Upper lobe of left lung (tissue), 6 donors: ENCODE measurements at regions not wholly inside any gene's neighbourhood (a gene's known extent, or its start where the extent isn't known, plus 50 kb on each side); places are given as distances from the start of the nearest gene placed in this dataset.

Source experiments
- ATAC-seq, 2 donors: fragments of 200-7000 bp; cut with Tn5 transposase; one replicate each; pipeline ENCODE4 v1.9.1; 2022; ENCODE audit warnings: mild to moderate bottlenecking in 2 of 2, moderate library complexity in 2 of 2; ENCODE audit not compliant: low FRiP score in 2 of 2
- DNase-seq, 2 donors: peaks; one replicate each; pipeline ENCODE4 v3.0.0-alpha.2; 2019 to 2020
- H3K27ac ChIP-seq, 4 donors: fragments of 200-600 bp; sonication (generic); one replicate each; pipeline ENCODE4 v1.5.1; 2016 to 2019
- H3K27me3 ChIP-seq, 4 donors: fragments of 200-600 bp; sonication (generic); one replicate each; pipeline ENCODE4 v1.5.1; 2017 to 2019
- H3K36me3 ChIP-seq, 4 donors: fragments of 200-600 bp; sonication (generic); one replicate each; pipeline ENCODE4 v1.5.1; 2016 to 2019
- H3K4me1 ChIP-seq, 4 donors: fragments of 200-600 bp; sonication (generic); one replicate each; pipeline ENCODE4 v1.5.1; 2018 to 2019
- H3K4me3 ChIP-seq, 4 donors: fragments of 200-600 bp; sonication (generic); one replicate each; pipeline ENCODE4 v1.5.1; 2017 to 2019; ENCODE audit warnings: mild to moderate bottlenecking in 2 of 4, moderate library complexity in 1 of 4
- H3K9me3 ChIP-seq, 4 donors: fragments of 200-600 bp; sonication (generic); one replicate each; pipeline ENCODE4 v1.5.1; 2018 to 2019
- EP300 ChIP-seq, 4 donors: sonication (generic); formaldehyde crosslinking; IDR thresholded peaks; one replicate each; pipeline ENCODE4 v1.5.1; 2017; ENCODE audit warnings: antibody characterized with exemption in 4 of 4, control low read depth in 2 of 4
- POLR2A ChIP-seq, 4 donors: fragments of 450-650 bp; IDR thresholded peaks; one replicate each; pipeline ENCODE4 v1.5.1; 2016 to 2017; ENCODE audit warnings: antibody characterized with exemption in 4 of 4, mild to moderate bottlenecking in 2 of 4
- POLR2AphosphoS5 ChIP-seq, 2 donors: sonication (generic); formaldehyde crosslinking; IDR thresholded peaks; one replicate each; pipeline ENCODE4 v1.5.1; 2017; ENCODE audit warnings: antibody characterized with exemption in 2 of 2
- WGBS, 2 donors: methylation state at CpG; one replicate each; pipeline ENCODE4 v1.1.5; 2017 to 2018; 5-methylcytosine and 5-hydroxymethylcytosine counted together
- TF ChIP-seq, protein P1 (sequence below), 6 experiments: fragments of 450-650 bp in 4 of 6; fragments of 200-600 bp in 2 of 6; sonication (generic) in 2 of 6; IDR thresholded peaks; one replicate each; pipeline ENCODE4 v1.5.1; 2016 to 2019; ENCODE audit warnings: antibody characterized with exemption in 6 of 6
- donor health status: DM: no; HTN: no; CAD: no; lungs with moderate emphysema.
- donor health status: DM: no; HTN: yes; CAD: no; lungs with severe emphysema.

- Histone ChIP-seq H3K9me3 (no peaks in the 10 kb centered on the region), H3K4me1 (no peaks in the 10 kb centered on the region), H3K27ac (no peak overlapping the region), H3K27me3 (no peaks in the 10 kb centered on the region), H3K36me3 (no peaks in the 10 kb centered on the region), H3K4me3 (no peak overlapping the region)
- ATAC-seq = peak in 1 of 2 donors; percentile 8
- WGBS, 2 donors = 81 to 83% methylated on average over 2 of the region's 2 CpGs
- TF ChIP-seq, protein P1, sequence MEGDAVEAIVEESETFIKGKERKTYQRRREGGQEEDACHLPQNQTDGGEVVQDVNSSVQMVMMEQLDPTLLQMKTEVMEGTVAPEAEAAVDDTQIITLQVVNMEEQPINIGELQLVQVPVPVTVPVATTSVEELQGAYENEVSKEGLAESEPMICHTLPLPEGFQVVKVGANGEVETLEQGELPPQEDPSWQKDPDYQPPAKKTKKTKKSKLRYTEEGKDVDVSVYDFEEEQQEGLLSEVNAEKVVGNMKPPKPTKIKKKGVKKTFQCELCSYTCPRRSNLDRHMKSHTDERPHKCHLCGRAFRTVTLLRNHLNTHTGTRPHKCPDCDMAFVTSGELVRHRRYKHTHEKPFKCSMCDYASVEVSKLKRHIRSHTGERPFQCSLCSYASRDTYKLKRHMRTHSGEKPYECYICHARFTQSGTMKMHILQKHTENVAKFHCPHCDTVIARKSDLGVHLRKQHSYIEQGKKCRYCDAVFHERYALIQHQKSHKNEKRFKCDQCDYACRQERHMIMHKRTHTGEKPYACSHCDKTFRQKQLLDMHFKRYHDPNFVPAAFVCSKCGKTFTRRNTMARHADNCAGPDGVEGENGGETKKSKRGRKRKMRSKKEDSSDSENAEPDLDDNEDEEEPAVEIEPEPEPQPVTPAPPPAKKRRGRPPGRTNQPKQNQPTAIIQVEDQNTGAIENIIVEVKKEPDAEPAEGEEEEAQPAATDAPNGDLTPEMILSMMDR (IDR thresholded peaks at IDR 0.05) = no peak
- TF ChIP-seq POLR2AphosphoS5 (IDR thresholded peaks at IDR 0.05) = no peak
- TF ChIP-seq EP300 (IDR thresholded peaks at IDR 0.05) = no peak
- TF ChIP-seq POLR2A (IDR thresholded peaks at IDR 0.05) = no peak
- DNase-seq = no peak
Measured at GRCh38 chr3:67876261-67876660, 221.8 kb upstream of the SUCLG2 start.

- ATAC-seq = no peak
- WGBS, 2 donors = 69 to 83% methylated on average over 3 of the region's 3 CpGs
- no peaks in the 10 kb centered on the region for H3K4me1 ChIP-seq
Measured at GRCh38 chr3:67875858-67876257, 221.4 kb upstream of the SUCLG2 start.

GRCh38 chr3:67875338-67875737 lies 220.9 kb upstream of the SUCLG2 start:
- DNase-seq = no peak
- 72 to 80% methylated on average over 4 of the region's 4 CpGs for WGBS, 2 donors
- Histone ChIP-seq H3K36me3 (no peaks in the 10 kb centered on the region), H3K4me1 (no peaks in the 10 kb centered on the region), H3K27ac (no peak overlapping the region), H3K9me3 (no peaks in the 10 kb centered on the region), H3K4me3 (no peak overlapping the region), H3K27me3 (no peaks in the 10 kb centered on the region)
- TF ChIP-seq, protein P1 (IDR thresholded peaks at IDR 0.05) = no peak
- TF ChIP-seq EP300 (IDR thresholded peaks at IDR 0.05) (no peak), POLR2AphosphoS5 (IDR thresholded peaks at IDR 0.05) (no peak), POLR2A (IDR thresholded peaks at IDR 0.05) (no peak)
- ATAC-seq = no peak

More at GRCh38 chr3:67875858-67876257, 221.4 kb upstream of the SUCLG2 start:
- Histone ChIP-seq H3K9me3 (no peaks in the 10 kb centered on the region), H3K27ac (no peak overlapping the region), H3K4me3 (no peak overlapping the region), H3K36me3 (no peaks in the 10 kb centered on the region), H3K27me3 (no peaks in the 10 kb centered on the region)
- DNase-seq = no peak
- TF ChIP-seq POLR2AphosphoS5 (IDR thresholded peaks at IDR 0.05) (no peak), EP300 (IDR thresholded peaks at IDR 0.05) (no peak), POLR2A (IDR thresholded peaks at IDR 0.05) (no peak)
- TF ChIP-seq, protein P1 (IDR thresholded peaks at IDR 0.05) = no peak

DNA sequence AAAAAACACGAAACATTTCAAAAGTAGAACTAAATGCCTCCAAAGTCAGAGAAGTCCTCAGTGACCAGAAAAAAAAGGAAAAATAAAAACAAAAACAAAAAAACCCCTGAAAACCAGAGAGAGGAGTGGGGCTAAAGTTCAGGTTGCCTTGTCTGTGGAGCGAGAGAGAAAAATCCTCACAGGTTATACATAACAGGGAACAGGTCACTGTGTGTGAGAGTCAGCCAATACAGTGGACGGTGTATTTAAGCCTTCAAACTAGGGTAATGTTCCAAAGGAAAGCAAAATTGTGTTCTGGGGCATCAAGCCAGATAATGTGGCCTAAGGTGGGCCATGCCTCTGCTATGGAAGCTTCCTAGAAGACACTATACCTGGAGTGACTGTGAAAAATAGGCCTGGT lies 216.1 kb upstream of the SUCLG2 start:
- Histone ChIP-seq H3K4me1 (no peaks in the 10 kb centered on the region), H3K36me3 (no peaks in the 10 kb centered on the region), H3K27me3 (no peaks in the 10 kb centered on the region), H3K4me3 (no peak overlapping the region), H3K9me3 (no peaks in the 10 kb centered on the region), H3K27ac (no peak overlapping the region)
- DNase-seq (no peak), ATAC-seq (no peak)
- TF ChIP-seq EP300 (IDR thresholded peaks at IDR 0.05) (no peak), POLR2AphosphoS5 (IDR thresholded peaks at IDR 0.05) (no peak), POLR2A (IDR thresholded peaks at IDR 0.05) (no peak)
- 79 to 91% methylated on average over 3 of the region's 3 CpGs for WGBS, 2 donors

DNA sequence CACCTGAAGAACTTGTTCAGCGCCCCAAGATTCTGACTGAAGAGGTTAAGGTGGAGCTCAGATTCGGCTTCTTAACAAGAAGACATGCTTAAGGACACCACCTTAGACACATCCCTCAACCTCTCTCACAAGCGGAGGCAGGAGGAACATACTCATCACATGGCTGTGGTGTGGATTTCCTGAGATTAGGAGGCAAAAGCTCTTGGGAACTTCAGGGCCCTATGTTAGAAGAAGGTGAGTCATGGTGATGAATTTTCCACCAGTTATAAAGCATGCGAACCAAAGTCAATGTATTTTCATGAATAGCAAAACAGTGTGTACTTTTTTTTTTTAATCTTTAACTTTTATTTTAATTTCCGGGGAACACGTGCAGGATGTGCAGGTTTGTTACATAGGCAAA lies 212.2 kb upstream of the SUCLG2 start:
- H3K4me3 ChIP-seq = no peak overlapping the region
- DNase-seq = no peak
- H3K27ac ChIP-seq = no peak overlapping the region
- no peaks in the 10 kb centered on the region for H3K9me3 ChIP-seq
- H3K36me3 ChIP-seq = no peaks in the 10 kb centered on the region
- TF ChIP-seq POLR2AphosphoS5 (IDR thresholded peaks at IDR 0.05) (no peak), POLR2A (IDR thresholded peaks at IDR 0.05) (no peak)
- H3K4me1 ChIP-seq = no peaks in the 10 kb centered on the region
- WGBS, 2 donors = 91 to 93% methylated on average over 6 of the region's 6 CpGs
- H3K27me3 ChIP-seq = no peaks in the 10 kb centered on the region
- ATAC-seq = no peak

- DNase-seq (no peak), ATAC-seq (no peak)
- Histone ChIP-seq H3K27me3 (no peaks in the 10 kb centered on the region), H3K9me3 (no peaks in the 10 kb centered on the region), H3K4me1 (no peaks in the 10 kb centered on the region), H3K27ac (no peak overlapping the region), H3K4me3 (no peak overlapping the region), H3K36me3 (no peaks in the 10 kb centered on the region)
- TF ChIP-seq POLR2A (IDR thresholded peaks at IDR 0.05) (no peak), EP300 (IDR thresholded peaks at IDR 0.05) (no peak)
- TF ChIP-seq, protein P1 (IDR thresholded peaks at IDR 0.05) = no peak
- WGBS, 2 donors = 38 to 42% methylated on average over 2 of the region's 2 CpGs
Measured at GRCh38 chr3:67864587-67865183, 210.3 kb upstream of the SUCLG2 start.
